KOPT-K1 (cell line): ENCODE measurements at regions not wholly inside any gene's neighbourhood (a gene's known extent, or its start where the extent isn't known, plus 50 kb on each side); places are given as distances from the start of the nearest gene placed in this dataset.

ENCODE experiments used
- H3K27ac ChIP-seq: fragments of 200-600 bp; sonication (generic); 2 replicates; pipeline ENCODE4 v1.5.1; 2016; ENCODE audit warnings: antibody characterized with exemption, mild to moderate bottlenecking, low read depth, low read length; ENCODE audit not compliant: poor library complexity, severe bottlenecking
- H3K36me3 ChIP-seq: fragments of 200-600 bp; sonication (generic); 2 replicates; pipeline ENCODE4 v1.5.1; 2017; ENCODE audit warnings: antibody characterized with exemption, mild to moderate bottlenecking, low read length, moderate library complexity; ENCODE audit not compliant: insufficient read depth
- H3K9me3 ChIP-seq: fragments of 200-600 bp; sonication (generic); 2 replicates; pipeline ENCODE4 v1.5.1; 2017; ENCODE audit warnings: antibody characterized with exemption, low read length, mild to moderate bottlenecking; ENCODE audit not compliant: insufficient read depth, poor library complexity, severe bottlenecking

- Histone ChIP-seq H3K36me3 (no peaks in the 10 kb centered on the region), H3K9me3 (no peaks in the 10 kb centered on the region), H3K27ac (no peak overlapping the region)
These were observed 560.9 kb upstream of the PCDH9 start for GRCh38 chr13:67791047-67791446.

GRCh38 chr13:67776151-67776550, 546.0 kb upstream of the PCDH9 start:
- H3K36me3 ChIP-seq: no peaks in the 10 kb centered on the region
- H3K9me3 ChIP-seq: no peaks in the 10 kb centered on the region
- no peak overlapping the region for H3K27ac ChIP-seq

GRCh38 chr13:67775359-67775758, 545.2 kb upstream of the PCDH9 start:
- no peak overlapping the region for H3K27ac ChIP-seq
- no peaks in the 10 kb centered on the region for H3K36me3 ChIP-seq
- no peaks in the 10 kb centered on the region for H3K9me3 ChIP-seq

GRCh38 chr13:67772807-67773453, 542.8 kb upstream of the PCDH9 start:
- Histone ChIP-seq H3K27ac (no peak overlapping the region), H3K36me3 (no peaks in the 10 kb centered on the region), H3K9me3 (no peaks in the 10 kb centered on the region)

- Histone ChIP-seq H3K9me3 (no peaks in the 10 kb centered on the region), H3K27ac (no peak overlapping the region), H3K36me3 (no peaks in the 10 kb centered on the region)
These were observed 541.0 kb upstream of the PCDH9 start for GRCh38 chr13:67771106-67771505.

GRCh38 chr13:67769987-67770341, 539.8 kb upstream of the PCDH9 start:
- Histone ChIP-seq H3K9me3 (no peaks in the 10 kb centered on the region), H3K36me3 (no peaks in the 10 kb centered on the region), H3K27ac (no peak overlapping the region)

- Histone ChIP-seq H3K36me3 (no peaks in the 10 kb centered on the region), H3K9me3 (no peaks in the 10 kb centered on the region), H3K27ac (no peak overlapping the region)
These were observed 539.2 kb upstream of the PCDH9 start for GRCh38 chr13:67769063-67769986.

GRCh38 chr13:67763984-67764383, 533.8 kb upstream of the PCDH9 start:
- Histone ChIP-seq H3K9me3 (no peaks in the 10 kb centered on the region), H3K36me3 (no peaks in the 10 kb centered on the region), H3K27ac (no peak overlapping the region)

GRCh38 chr13:67763384-67763783, 533.2 kb upstream of the PCDH9 start:
- H3K9me3 ChIP-seq: no peaks in the 10 kb centered on the region
- H3K36me3 ChIP-seq: no peaks in the 10 kb centered on the region
- no peak overlapping the region for H3K27ac ChIP-seq

GRCh38 chr13:67758975-67759374, 528.8 kb upstream of the PCDH9 start:
- H3K27ac ChIP-seq: no peak overlapping the region
- no peaks in the 10 kb centered on the region for H3K9me3 ChIP-seq
- no peaks in the 10 kb centered on the region for H3K36me3 ChIP-seq

GRCh38 chr13:67754012-67754411, 523.9 kb upstream of the PCDH9 start:
- Histone ChIP-seq H3K36me3 (no peaks in the 10 kb centered on the region), H3K27ac (no peak overlapping the region), H3K9me3 (no peaks in the 10 kb centered on the region)

GRCh38 chr13:67752759-67753158, 522.6 kb upstream of the PCDH9 start:
- Histone ChIP-seq H3K27ac (no peak overlapping the region), H3K36me3 (no peaks in the 10 kb centered on the region), H3K9me3 (no peaks in the 10 kb centered on the region)

- no peak overlapping the region for H3K27ac ChIP-seq
- H3K36me3 ChIP-seq: no peaks in the 10 kb centered on the region
- no peaks in the 10 kb centered on the region for H3K9me3 ChIP-seq
These were observed 512.3 kb upstream of the PCDH9 start for GRCh38 chr13:67742478-67742877.

- no peaks in the 10 kb centered on the region for H3K9me3 ChIP-seq
- no peaks in the 10 kb centered on the region for H3K36me3 ChIP-seq
- H3K27ac ChIP-seq: no peak overlapping the region
These were observed 510.9 kb upstream of the PCDH9 start for GRCh38 chr13:67740871-67741535.

- no peaks in the 10 kb centered on the region for H3K36me3 ChIP-seq
- H3K9me3 ChIP-seq: no peaks in the 10 kb centered on the region
- H3K27ac ChIP-seq: no peak overlapping the region
These were observed 506.7 kb upstream of the PCDH9 start for GRCh38 chr13:67736646-67737420.
